ENCODE measurements at regions not wholly inside any gene's neighbourhood (a gene's known extent, or its start where the extent isn't known, plus 50 kb on each side); places are given as distances from the start of the nearest gene placed in this dataset.

GRCh38 chr16:85401917-85402766, 211.0 kb upstream of the GSE1 start:
- no peak for ATAC-seq (replicated peaks in 6 of 8)
- Histone ChIP-seq H3K4me3 (no peak overlapping the region), H3K4me1 (replicated peaks in 1 of 2) (peaks cover 31 to 34% of the 10 kb centered on the region in 2 donors), H3K27ac (no peak overlapping the region)
- 60 to 100% (median 93%) methylated on average over 2 to 16 of the region's 30 CpGs; no CpG with 5 or more reads in 3 of the 10 experiments for WGBS, 10 experiments
- in situ Hi-C loops (cut with MboI; ENCODE audit: low pct_unique_long_range_greater_than_20kb in 2 of 9, low sequenced_read_pairs in 9 of 9, unreplicated experiment in 9 of 9), result loop anchor here in 1 of 9 experiments (25.0 kb wide), 1 partner anchor 210 kb away; the partner anchor contains the start of gene GSE1

DNA sequence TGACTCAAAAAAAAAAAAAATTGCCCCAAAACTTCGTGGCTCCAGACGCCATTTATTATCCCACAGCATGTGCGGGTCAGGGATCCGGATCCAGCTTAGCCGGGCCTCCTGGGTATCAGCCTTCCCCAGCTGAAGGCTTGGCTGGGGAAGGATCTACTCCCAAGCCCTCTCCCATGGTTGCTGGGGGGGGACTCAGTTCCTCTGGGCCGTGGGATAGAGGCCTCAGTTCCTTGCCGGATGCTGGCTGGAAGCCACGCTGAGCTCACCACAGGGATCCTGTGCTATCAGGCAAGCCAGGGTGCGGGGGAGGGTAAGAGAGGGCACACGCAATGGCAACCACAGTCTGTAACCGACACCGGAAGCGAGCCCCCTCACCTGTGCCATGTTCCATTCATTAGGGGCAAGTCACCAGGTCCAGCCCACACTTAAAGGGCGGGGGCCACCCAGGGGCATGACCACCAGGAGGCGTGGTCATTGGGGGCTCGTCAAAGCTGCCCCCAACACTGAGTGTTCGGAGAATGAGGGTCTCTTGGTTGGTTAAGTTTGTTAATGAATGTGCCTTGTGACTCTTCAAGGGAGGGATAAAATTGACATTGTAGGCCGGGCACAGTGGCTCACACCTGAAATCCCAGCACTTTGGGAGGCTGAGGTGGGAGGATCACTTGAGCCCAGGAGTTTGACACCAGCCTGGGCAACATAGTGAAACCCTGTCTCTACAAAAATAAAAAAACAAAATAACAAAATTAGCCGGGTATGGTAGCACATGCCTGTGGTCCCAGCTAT, 210.0 kb upstream of the GSE1 start:
- Histone ChIP-seq H3K4me3 (no peak overlapping the region), H3K4me1 (replicated peaks in 1 of 2) (peaks cover 22 to 25% of the 10 kb centered on the region in 2 donors), H3K27ac (no peak overlapping the region)
- in situ Hi-C loops (cut with MboI; ENCODE audit: low pct_unique_long_range_greater_than_20kb in 2 of 9, low sequenced_read_pairs in 9 of 9, unreplicated experiment in 9 of 9), result loop anchor here in 1 of 9 experiments (25.0 kb wide), 1 partner anchor 209 kb away; the partner anchor contains the start of gene GSE1
- peak in 4 of 8 experiments; percentile 18 to 72 (median 43) for ATAC-seq (replicated peaks in 6 of 8)
- 49 to 100% (median 73%) methylated on average over 2 to 7 of the region's 19 CpGs; no CpG with 5 or more reads in 4 of the 10 experiments for WGBS, 10 experiments

GRCh38 chr16:85403693-85404092, 209.4 kb upstream of the GSE1 start:
- in situ Hi-C loops (cut with MboI; ENCODE audit: low pct_unique_long_range_greater_than_20kb in 2 of 9, low sequenced_read_pairs in 9 of 9, unreplicated experiment in 9 of 9), result loop anchor here in 1 of 9 experiments (25.0 kb wide), 1 partner anchor 209 kb away; the partner anchor contains the start of gene GSE1
- Histone ChIP-seq H3K4me3 (no peak overlapping the region), H3K27ac (no peak overlapping the region), H3K4me1 (replicated peaks in 1 of 2) (peaks cover 22 to 25% of the 10 kb centered on the region in 2 donors)
- ATAC-seq (replicated peaks in 6 of 8), result peak in 1 of 8 experiments; percentile 44
- 83 to 92% methylated on average over 1 to 2 of the region's 6 CpGs; no CpG with 5 or more reads in 8 of the 10 experiments for WGBS, 10 experiments

- 80 to 100% (median 92%) methylated on average over 1 to 7 of the region's 25 CpGs; no CpG with 5 or more reads in 4 of the 10 experiments for WGBS, 10 experiments
- in situ Hi-C loops (cut with MboI; ENCODE audit: low pct_unique_long_range_greater_than_20kb in 2 of 9, low sequenced_read_pairs in 9 of 9, unreplicated experiment in 9 of 9), result loop anchor here in 1 of 9 experiments (25.0 kb wide), 1 partner anchor 199 kb away; the partner anchor contains the start of gene GSE1
- Histone ChIP-seq H3K4me1 (replicated peaks in 1 of 2) (peaks cover 42 to 46% of the 10 kb centered on the region in 2 donors), H3K4me3 (no peak overlapping the region), H3K27ac (peak overlapping the region; percentile 31 to 43)
- no peak for ATAC-seq (replicated peaks in 6 of 8)
These were observed 200.1 kb upstream of the GSE1 start for GRCh38 chr16:85412911-85413520.

- in situ Hi-C loops (cut with MboI; ENCODE audit: low pct_unique_long_range_greater_than_20kb in 2 of 9, low sequenced_read_pairs in 9 of 9, unreplicated experiment in 9 of 9), result loop anchor here in 1 of 9 experiments (25.0 kb wide), 1 partner anchor 198 kb away; the partner anchor contains the start of gene GSE1
- WGBS, 10 experiments, result 73 to 100% (median 93%) methylated on average over 1 to 11 of the region's 14 CpGs; no CpG with 5 or more reads in 1 of the 10 experiments
- Histone ChIP-seq H3K4me3 (no peak overlapping the region), H3K4me1 (replicated peaks in 1 of 2) (peaks cover 42 to 46% of the 10 kb centered on the region in 2 donors), H3K27ac (peak overlapping the region; percentile 43)
- peak in 1 of 8 experiments; percentile 72 for ATAC-seq (replicated peaks in 6 of 8)
These were observed 199.1 kb upstream of the GSE1 start for GRCh38 chr16:85413691-85414663.

DNA sequence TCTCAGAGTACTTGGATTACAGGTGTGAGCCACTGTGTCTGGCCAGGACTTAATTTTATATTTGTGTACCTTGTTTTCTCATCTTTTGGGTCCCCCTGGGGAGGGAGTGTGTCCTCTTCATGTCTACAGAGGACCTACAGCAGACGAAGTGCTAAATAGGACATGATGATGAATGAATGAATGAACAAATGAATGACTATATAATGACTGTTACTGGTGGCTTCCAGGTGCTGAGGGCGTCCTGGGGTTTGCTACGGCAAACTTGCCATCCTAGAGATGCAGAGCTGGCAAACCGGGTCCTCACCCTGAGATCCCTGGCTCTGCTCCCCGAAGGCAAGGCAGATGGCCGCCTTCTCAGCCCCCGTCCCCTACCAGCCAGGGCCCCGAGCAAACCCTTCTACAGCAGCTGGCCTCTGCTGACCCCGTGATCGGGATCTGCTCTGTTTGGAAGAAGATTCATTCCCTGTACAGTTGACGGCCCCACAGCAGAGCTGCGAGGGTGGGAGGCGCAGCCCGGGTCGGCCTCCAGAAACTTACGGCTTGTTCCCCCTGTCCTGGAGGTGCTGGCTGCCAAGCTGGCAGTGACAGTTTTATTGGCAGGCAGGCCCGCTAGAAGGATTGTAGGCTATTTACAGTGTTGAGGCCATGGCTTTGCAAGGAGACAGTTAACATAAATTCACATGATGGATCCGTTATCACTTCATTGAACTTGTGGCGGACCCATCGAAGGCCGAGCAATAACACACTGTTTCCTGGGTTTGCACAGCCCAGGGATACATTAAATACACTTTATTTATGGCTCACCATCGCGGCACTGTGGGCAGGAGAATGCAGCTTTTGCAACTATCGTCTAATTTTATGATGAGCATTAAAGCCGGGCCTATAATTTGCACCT, 197.7 kb upstream of the GSE1 start:
- 14 to 93% (median 50%) methylated on average over 1 to 13 of the region's 25 CpGs for WGBS, 10 experiments
- Histone ChIP-seq H3K4me1 (replicated peaks in 1 of 2) (peaks cover 42 to 47% of the 10 kb centered on the region in 2 donors), H3K27ac (peak overlapping the region; percentile 43), H3K4me3 (no peak overlapping the region)
- in situ Hi-C loops (cut with MboI; ENCODE audit: low pct_unique_long_range_greater_than_20kb in 2 of 9, low sequenced_read_pairs in 9 of 9, unreplicated experiment in 9 of 9), result loop anchor here in 1 of 9 experiments (25.0 kb wide), 1 partner anchor 197 kb away; the partner anchor contains the start of gene GSE1
- peak in 5 of 8 experiments; percentile 75 to 86 (median 80) for ATAC-seq (replicated peaks in 6 of 8)

DNA sequence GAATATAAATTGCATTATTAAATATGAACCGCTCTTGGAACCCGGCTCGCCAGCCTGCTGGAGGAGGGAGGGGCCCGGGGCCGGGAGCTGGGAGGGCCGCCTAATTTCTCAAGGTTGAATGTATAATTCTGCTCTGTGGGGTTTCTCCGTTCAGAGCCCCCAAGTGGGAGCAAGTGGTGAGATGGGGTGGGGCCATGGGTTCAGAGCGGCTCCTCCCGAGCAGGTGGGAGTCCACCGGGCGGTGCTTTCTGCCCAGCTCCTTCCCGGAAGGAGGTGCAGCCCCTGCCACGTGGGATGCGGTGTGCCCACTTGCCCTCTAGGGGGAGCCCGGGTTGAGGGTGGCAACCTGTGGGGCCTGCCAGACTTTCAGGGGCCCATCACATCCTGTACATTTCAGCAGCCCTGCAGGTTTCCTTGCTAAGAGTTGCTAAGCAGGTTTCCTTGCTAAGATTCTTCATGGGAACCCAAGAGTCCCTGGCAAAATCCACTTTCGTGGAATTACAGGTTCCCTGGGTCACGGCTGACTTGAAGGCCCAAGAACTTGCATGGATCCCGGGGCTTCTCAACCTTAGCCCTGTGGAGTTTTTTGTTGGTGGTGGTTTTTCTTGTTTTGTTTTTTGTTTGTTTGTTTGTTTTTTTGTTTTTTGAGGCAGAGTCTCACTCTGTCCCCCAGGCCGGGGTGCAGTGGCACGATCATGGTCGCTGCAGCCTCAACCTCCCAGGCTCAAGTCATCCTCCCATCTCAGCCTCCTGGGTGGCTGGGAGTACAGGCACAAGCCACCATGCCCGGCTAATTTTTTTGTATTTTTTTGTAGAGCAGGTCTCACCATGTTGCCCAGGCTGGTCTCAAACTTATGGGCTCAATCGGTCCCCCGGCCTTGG, 196.7 kb upstream of the GSE1 start:
- ATAC-seq (replicated peaks in 6 of 8), result peak in 6 of 8 experiments; percentile 36 to 68 (median 48)
- in situ Hi-C loops (cut with MboI; ENCODE audit: low pct_unique_long_range_greater_than_20kb in 2 of 9, low sequenced_read_pairs in 9 of 9, unreplicated experiment in 9 of 9), result loop anchor here in 1 of 9 experiments (25.0 kb wide), 1 partner anchor 196 kb away; the partner anchor contains the start of gene GSE1

DNA sequence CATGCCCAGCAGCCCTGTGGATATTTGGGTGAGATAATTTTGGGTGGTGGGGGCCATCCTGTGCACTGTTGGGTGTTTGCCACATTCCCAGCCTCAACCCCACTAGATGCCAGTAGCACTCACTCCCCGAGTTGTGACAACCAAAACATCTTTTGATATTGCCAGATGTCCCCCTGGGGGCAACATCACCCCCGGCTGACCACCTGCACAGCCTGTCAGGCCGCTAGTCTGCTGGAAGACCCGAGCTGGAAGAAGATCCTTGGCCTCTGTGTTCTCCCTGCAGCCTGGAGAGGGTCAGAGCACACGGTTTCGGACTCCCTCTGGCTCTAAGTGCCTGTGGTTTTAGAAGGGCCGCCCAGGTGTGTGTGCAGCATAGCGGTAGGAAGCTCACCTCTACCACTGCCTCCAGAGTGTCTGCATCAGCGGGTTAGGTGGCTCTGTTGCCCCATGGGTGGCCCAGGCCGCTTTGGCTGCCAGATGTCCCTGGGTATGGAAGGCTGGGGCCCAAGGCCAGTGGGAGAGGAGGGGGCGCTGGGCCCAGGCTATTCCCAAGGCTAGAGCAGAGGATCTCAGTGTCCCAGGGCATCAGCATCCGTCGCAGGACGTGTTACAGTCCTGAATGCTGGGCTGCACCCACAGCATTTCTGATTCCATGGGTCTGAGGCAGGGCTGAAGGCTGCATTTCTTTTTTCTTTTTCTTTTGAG, 195.8 kb upstream of the GSE1 start:
- WGBS, 10 experiments, result 70 to 100% (median 80%) methylated on average over 1 to 10 of the region's 14 CpGs; no CpG with 5 or more reads in 3 of the 10 experiments
- ATAC-seq (replicated peaks in 6 of 8), result no peak
- peak overlapping the region; percentile 30 to 62 for H3K27ac ChIP-seq
- in situ Hi-C loops (cut with MboI; ENCODE audit: low pct_unique_long_range_greater_than_20kb in 2 of 9, low sequenced_read_pairs in 9 of 9, unreplicated experiment in 9 of 9), result loop anchor here in 1 of 9 experiments (25.0 kb wide), 1 partner anchor 195 kb away; the partner anchor contains the start of gene GSE1
- peaks cover 59 to 65% of the 10 kb centered on the region in 2 donors for H3K4me1 ChIP-seq (replicated peaks in 1 of 2)
- H3K4me3 ChIP-seq, result no peak overlapping the region

More for the DNA sequence above, 196.7 kb upstream of the GSE1 start:
- Histone ChIP-seq H3K27ac (peak overlapping the region; percentile 30 to 62), H3K4me3 (no peak overlapping the region), H3K4me1 (replicated peaks in 1 of 2) (peaks cover 52 to 57% of the 10 kb centered on the region in 2 donors)
- 74 to 100% (median 97%) methylated on average over 3 to 15 of the region's 24 CpGs; no CpG with 5 or more reads in 3 of the 10 experiments for WGBS, 10 experiments

GRCh38 chr16:85418978-85419491, 194.1 kb upstream of the GSE1 start:
- 74 to 100% (median 80%) methylated on average over 1 to 10 of the region's 17 CpGs; no CpG with 5 or more reads in 3 of the 10 experiments for WGBS, 10 experiments
- no peak overlapping the region for H3K27ac ChIP-seq
- no peak overlapping the region for H3K4me3 ChIP-seq
- peaks cover 68 to 69% of the 10 kb centered on the region in 2 donors for H3K4me1 ChIP-seq (replicated peaks in 1 of 2)
- in situ Hi-C loops (cut with MboI; ENCODE audit: low pct_unique_long_range_greater_than_20kb in 2 of 9, low sequenced_read_pairs in 9 of 9, unreplicated experiment in 9 of 9), result loop anchor here in 1 of 9 experiments (25.0 kb wide), 1 partner anchor 193 kb away; the partner anchor contains the start of gene GSE1
- no peak for ATAC-seq (replicated peaks in 6 of 8)

Measured in motor neuron (in vitro differentiated cells).